ENCODE measurements at regions not wholly inside any gene's neighbourhood (a gene's known extent, or its start where the extent isn't known, plus 50 kb on each side); places are given as distances from the start of the nearest gene placed in this dataset.

GRCh38 chr2:129067070-129067469, 748.4 kb upstream of the HS6ST1 start:
- no peak for TF ChIP-seq CTCF (optimal IDR thresholded peaks at IDR 0.05 in 1 of 3, IDR thresholded peaks at IDR 0.05 in 1 of 3, conservative IDR thresholded peaks at IDR 0.05 in 1 of 3; ENCODE audit: extremely low read depth in 1 of 3, insufficient read depth in 2 of 3, low read length in 3 of 3)
- no peak for TF ChIP-seq EZH2 (IDR thresholded peaks at IDR 0.05; ENCODE audit: low read length)
